NT2/D1 (cell line): ENCODE measurements at regions not wholly inside any gene's neighbourhood (a gene's known extent, or its start where the extent isn't known, plus 50 kb on each side); places are given as distances from the start of the nearest gene placed in this dataset.

ENCODE experiments used
- YY1 ChIP-seq: IDR thresholded peaks from 2 replicates; pipeline ENCODE4 v1.6.1; 2011; ENCODE audit not compliant: insufficient read length, insufficient read depth
- ZNF274 ChIP-seq: IDR thresholded peaks from 2 replicates; pipeline ENCODE4 v1.6.1; 2011; ENCODE audit warnings: mild to moderate bottlenecking, low read depth, low read length

DNA sequence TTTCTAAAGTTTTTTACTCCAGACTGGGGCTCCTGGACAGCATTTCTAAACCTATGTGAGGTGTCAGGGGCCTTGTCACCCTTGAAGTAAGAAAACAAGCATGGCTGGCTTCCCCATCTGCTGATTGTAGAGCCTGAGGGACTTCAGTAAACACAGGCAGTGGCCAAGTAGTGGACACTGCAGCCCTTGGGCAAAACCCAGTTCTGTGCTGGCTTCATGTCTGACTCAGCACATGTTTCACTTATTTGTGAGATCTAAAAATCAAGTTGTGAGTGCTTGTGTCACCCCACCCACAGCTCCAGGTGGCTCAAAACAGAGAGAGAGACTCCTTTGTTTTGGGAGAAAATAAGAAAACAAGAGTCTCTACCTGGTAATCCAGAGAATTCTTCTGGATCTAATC is 660.3 kb upstream of the VRK2 start:
- TF ChIP-seq YY1 (no peak), ZNF274 (no peak)
